Chondrocyte (in vitro differentiated cells): ENCODE measurements at regions not wholly inside any gene's neighbourhood (a gene's known extent, or its start where the extent isn't known, plus 50 kb on each side); places are given as distances from the start of the nearest gene placed in this dataset.

Experiments used
- DNase-seq: peaks from one replicate; pipeline ENCODE4 v3.0.0; 2021; ENCODE audit warnings: mixed read lengths, low spot score
- H3K27ac Mint-ChIP-seq: one replicate; pipeline ENCODE4 v1.8.0; 2021; ENCODE audit warnings: mild to moderate bottlenecking, moderate library complexity, mixed read lengths; ENCODE audit not compliant: unreplicated experiment
- H3K27me3 Mint-ChIP-seq: 2 replicates; pipeline ENCODE4 v1.8.0; 2021; ENCODE audit warnings: low read depth, mixed read lengths
- H3K36me3 Mint-ChIP-seq: 2 replicates; pipeline ENCODE4 v1.8.0; 2021; ENCODE audit warnings: low read depth, mixed read lengths
- H3K4me1 Mint-ChIP-seq: 2 replicates; pipeline ENCODE4 v1.8.0; 2021; ENCODE audit warnings: low read depth, mild to moderate bottlenecking, mixed read lengths
- H3K4me3 Mint-ChIP-seq: one replicate; pipeline ENCODE4 v1.8.0; 2021; ENCODE audit warnings: mild to moderate bottlenecking, moderate library complexity, mixed read lengths; ENCODE audit not compliant: unreplicated experiment
- H3K9me3 Mint-ChIP-seq: 2 replicates; pipeline ENCODE4 v1.8.0; 2021; ENCODE audit warnings: low read depth, mixed read lengths
- CTCF ChIP-seq: fragments of 200-600 bp; sonication (generic); IDR thresholded peaks from 2 replicates; pipeline ENCODE4 v1.5.0; 2021; ENCODE audit warnings: antibody characterized with exemption, mild to moderate bottlenecking, moderate library complexity

- H3K4me1 Mint-ChIP-seq, result no peaks in the 10 kb centered on the region
- H3K36me3 Mint-ChIP-seq, result no peaks in the 10 kb centered on the region
- no peak for DNase-seq
- peaks cover 7% of the 10 kb centered on the region for H3K27me3 Mint-ChIP-seq
- H3K27ac Mint-ChIP-seq, result no peak overlapping the region
- no peak overlapping the region for H3K4me3 Mint-ChIP-seq
- peaks cover 2% of the 10 kb centered on the region for H3K9me3 Mint-ChIP-seq
- no peak for TF ChIP-seq CTCF
These were observed 488.4 kb downstream of the NR2F2 start for GRCh38 chr15:96818861-96819260.

DNA sequence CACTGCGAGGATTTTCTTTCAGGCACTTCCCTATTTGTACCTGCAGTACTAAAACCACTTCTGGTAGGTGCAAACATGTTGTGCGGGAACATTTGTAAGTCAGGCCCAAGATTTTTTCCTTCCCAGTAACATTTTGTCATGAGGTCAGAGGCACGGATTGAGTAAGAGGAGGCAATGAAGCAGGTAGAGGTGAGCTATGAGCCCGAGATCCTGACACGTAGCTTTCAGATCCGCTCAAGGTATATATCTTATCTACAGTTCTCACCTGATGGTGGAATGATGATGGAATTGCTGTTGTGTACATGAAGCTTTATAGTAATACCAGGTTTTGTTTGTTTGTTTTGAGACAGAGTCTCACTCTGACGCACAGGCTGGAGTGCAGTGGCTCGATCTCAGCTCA, 497.5 kb downstream of the NR2F2 start:
- DNase-seq, result no peak
- TF ChIP-seq CTCF, result no peak
- no peak overlapping the region for H3K4me3 Mint-ChIP-seq
- H3K27me3 Mint-ChIP-seq, result no peaks in the 10 kb centered on the region
- H3K4me1 Mint-ChIP-seq, result no peaks in the 10 kb centered on the region
- H3K27ac Mint-ChIP-seq, result no peak overlapping the region
- no peaks in the 10 kb centered on the region for H3K36me3 Mint-ChIP-seq
- peaks cover 2% of the 10 kb centered on the region for H3K9me3 Mint-ChIP-seq

DNA sequence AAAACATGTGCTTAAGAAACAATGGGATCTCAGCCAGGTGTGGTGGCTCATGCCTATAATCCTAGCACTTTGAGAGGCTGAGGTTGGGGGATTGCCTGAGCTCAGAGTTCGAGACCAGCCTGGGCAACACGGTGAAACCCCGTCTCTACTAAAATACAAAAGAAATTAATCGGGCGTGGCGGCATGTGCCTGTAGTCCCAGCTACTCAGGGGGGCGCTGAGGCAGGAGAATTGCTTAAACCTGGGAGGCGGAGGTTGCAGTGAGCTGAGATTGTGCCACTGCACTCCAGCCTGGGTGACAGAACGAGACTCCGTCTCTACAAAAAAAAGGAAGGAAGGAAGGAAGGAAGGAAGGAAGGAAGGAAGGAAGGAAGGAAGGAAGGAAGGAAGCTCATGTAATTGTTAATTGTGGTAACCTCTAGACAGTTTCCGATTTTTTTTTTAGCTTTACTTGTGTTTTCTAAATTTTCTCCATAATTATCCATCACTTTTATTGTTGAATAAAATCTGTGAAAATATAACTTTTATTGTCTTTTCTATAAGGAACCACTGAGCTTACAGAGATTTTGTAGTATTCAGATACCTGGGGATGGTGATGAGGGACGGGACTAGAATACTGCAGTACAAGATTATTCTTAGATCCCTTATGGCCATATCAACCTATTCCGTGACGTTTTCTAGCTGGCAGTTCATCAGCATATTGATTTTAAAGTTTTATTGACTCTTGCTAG, 506.9 kb downstream of the NR2F2 start:
- H3K36me3 Mint-ChIP-seq, result no peaks in the 10 kb centered on the region
- H3K27ac Mint-ChIP-seq, result no peak overlapping the region
- H3K27me3 Mint-ChIP-seq, result no peaks in the 10 kb centered on the region
- no peak for DNase-seq
- peaks cover 32% of the 10 kb centered on the region for H3K9me3 Mint-ChIP-seq
- H3K4me3 Mint-ChIP-seq, result no peak overlapping the region
- TF ChIP-seq CTCF, result no peak
- H3K4me1 Mint-ChIP-seq, result no peaks in the 10 kb centered on the region

DNA sequence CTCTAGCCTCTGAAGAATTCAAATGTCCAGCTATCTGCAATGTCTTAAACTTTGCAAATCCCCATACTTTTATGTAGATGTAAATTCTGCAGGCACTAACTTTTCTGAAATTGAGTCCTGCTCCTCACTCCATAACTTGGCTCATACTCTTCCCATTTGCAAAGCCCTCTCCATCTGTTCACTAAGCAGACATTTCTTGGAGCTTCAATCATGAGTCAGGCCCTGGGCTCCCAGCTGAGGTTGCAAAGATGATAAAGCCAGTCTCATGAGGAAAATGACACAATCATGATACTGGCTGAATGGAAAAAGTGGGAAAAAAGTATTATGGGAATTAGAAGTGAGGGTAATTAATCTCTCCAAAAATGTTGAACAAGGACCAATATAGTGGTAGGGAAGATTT, 507.6 kb downstream of the NR2F2 start:
- Mint-ChIP-seq H3K36me3 (no peaks in the 10 kb centered on the region), H3K27ac (no peak overlapping the region), H3K4me3 (no peak overlapping the region), H3K9me3 (peaks cover 35% of the 10 kb centered on the region), H3K4me1 (no peaks in the 10 kb centered on the region), H3K27me3 (no peaks in the 10 kb centered on the region)
- DNase-seq, result no peak
- TF ChIP-seq CTCF, result no peak

GRCh38 chr15:96849271-96849900, 518.9 kb downstream of the NR2F2 start:
- no peak for TF ChIP-seq CTCF
- H3K4me1 Mint-ChIP-seq, result peaks cover 3% of the 10 kb centered on the region
- no peaks in the 10 kb centered on the region for H3K36me3 Mint-ChIP-seq
- no peak for DNase-seq
- H3K27me3 Mint-ChIP-seq, result no peaks in the 10 kb centered on the region
- no peak overlapping the region for H3K4me3 Mint-ChIP-seq
- peaks cover 27% of the 10 kb centered on the region for H3K9me3 Mint-ChIP-seq
- no peak overlapping the region for H3K27ac Mint-ChIP-seq
